Liver (tissue), 8 donors: ENCODE measurements at regions not wholly inside any gene's neighbourhood (a gene's known extent, or its start where the extent isn't known, plus 50 kb on each side); places are given as distances from the start of the nearest gene placed in this dataset.

Source experiments
- DNase-seq: peaks from one replicate; pipeline ENCODE4 v3.0.0-alpha.2; 2017; ENCODE audit warnings: low spot score
- H3K27ac ChIP-seq, 2 donors: one replicate each; pipeline ENCODE4 v1.7.0; 2013; ENCODE audit warnings: inconsistent platforms in 2 of 2, low read length in 2 of 2, control low read depth in 1 of 2, low read depth in 1 of 2, mild to moderate bottlenecking in 1 of 2
- H3K27me3 ChIP-seq, 4 donors: one replicate each; pipeline versions ENCODE4 v1.6.1 to v1.7.0; 2013; ENCODE audit warnings: low read length in 3 of 4, inconsistent platforms in 1 of 4, mild to moderate bottlenecking in 1 of 4, moderate library complexity in 1 of 4; ENCODE audit not compliant: control insufficient read depth in 4 of 4, insufficient read depth in 4 of 4
- H3K36me3 ChIP-seq, 4 donors: one replicate each; pipeline versions ENCODE4 v1.6.1 to v1.7.0; 2013; ENCODE audit warnings: low read length in 3 of 4, mild to moderate bottlenecking in 3 of 4, low read depth in 1 of 4, moderate library complexity in 1 of 4; ENCODE audit not compliant: control insufficient read depth in 4 of 4, insufficient read depth in 3 of 4
- H3K4me1 ChIP-seq, 4 donors: one replicate each; pipeline versions ENCODE4 v1.6.1 to v1.7.0; 2013; ENCODE audit warnings: low read length in 3 of 4, mild to moderate bottlenecking in 3 of 4, moderate library complexity in 1 of 4; ENCODE audit not compliant: control insufficient read depth in 4 of 4, insufficient read depth in 4 of 4
- H3K4me3 ChIP-seq, 3 donors: one replicate each; pipeline versions ENCODE4 v1.6.1 to v1.7.0; 2013; ENCODE audit warnings: low read length in 3 of 3, control low read depth in 1 of 3, low read depth in 1 of 3, mild to moderate bottlenecking in 1 of 3
- H3K9ac ChIP-seq, 2 donors: one replicate each; pipeline ENCODE4 v1.7.0; 2013; ENCODE audit warnings: low read length in 2 of 2, mild to moderate bottlenecking in 2 of 2, moderate library complexity in 2 of 2, control low read depth in 1 of 2, low read depth in 1 of 2
- H3K9me3 ChIP-seq, 4 donors: one replicate each; pipeline versions ENCODE4 v1.6.1 to v1.7.0; 2013; ENCODE audit warnings: low read length in 3 of 4; ENCODE audit not compliant: control insufficient read depth in 4 of 4
- ATF3 ChIP-seq: IDR thresholded peaks from 2 replicates; pipeline ENCODE4 v1.6.1; 2016; ENCODE audit warnings: antibody characterized with exemption
- CTCF ChIP-seq: fragments of 150-350 bp; IDR thresholded peaks from 2 replicates; pipeline ENCODE4 v1.5.1; 2017; ENCODE audit warnings: improper control_type of control experiment, low read depth, low read length; ENCODE audit not compliant: missing input control
- EGR1 ChIP-seq, 2 donors: IDR thresholded peaks; 2 replicates each; pipeline ENCODE4 v1.6.1; 2016 to 2018; ENCODE audit warnings: antibody characterized with exemption in 2 of 2, low read depth in 2 of 2
- GABPA ChIP-seq, 2 donors: IDR thresholded peaks in 1 of 2; conservative IDR thresholded peaks in 1 of 2; 2 replicates each; pipeline ENCODE4 v1.6.1; 2016; ENCODE audit warnings: antibody characterized with exemption in 2 of 2, mild to moderate bottlenecking in 1 of 2, moderate library complexity in 1 of 2
- HNF4A ChIP-seq, 2 donors: conservative IDR thresholded peaks; 2 replicates each; pipeline ENCODE4 v1.6.1; 2016; ENCODE audit warnings: antibody characterized with exemption in 2 of 2, mild to moderate bottlenecking in 2 of 2
- JUND ChIP-seq, 2 donors: IDR thresholded peaks; 2 replicates each; pipeline ENCODE4 v1.6.1; 2016; ENCODE audit warnings: antibody characterized with exemption in 2 of 2
- MAX ChIP-seq: IDR thresholded peaks from 2 replicates; pipeline ENCODE4 v1.6.1; 2016; ENCODE audit warnings: antibody characterized with exemption
- RXRA ChIP-seq, 2 donors: IDR thresholded peaks; 2 replicates each; pipeline ENCODE4 v1.6.1; 2017 to 2018; ENCODE audit warnings: antibody characterized with exemption in 2 of 2, mild to moderate bottlenecking in 1 of 2
- SP1 ChIP-seq: IDR thresholded peaks from 2 replicates; pipeline ENCODE4 v1.6.1; 2018; ENCODE audit warnings: antibody characterized with exemption, mild to moderate bottlenecking
- YY1 ChIP-seq: IDR thresholded peaks from 2 replicates; pipeline ENCODE4 v1.6.1; 2016; ENCODE audit warnings: antibody characterized with exemption, mild to moderate bottlenecking
- ZBTB33 ChIP-seq: IDR thresholded peaks from 2 replicates; pipeline ENCODE4 v1.6.1; 2016; ENCODE audit warnings: antibody characterized with exemption
- WGBS: extraction: QIAGEN DNeasy Blood & Tissue Kit; methylation state at CpG from one replicate; pipeline ENCODE4 v1.1.7; 2013; 5-methylcytosine and 5-hydroxymethylcytosine counted together
- donor health status: healthy.
- donor health status: healthy.
- donor health status: healthy.
- donor health status: healthy.
- donor health status: healthy.

GRCh38 chr5:142388696-142389095, 63.9 kb upstream of the SPRY4 start:
- Histone ChIP-seq H3K4me3 (no peak overlapping the region), H3K4me1 (peaks cover 0 to 4% (median 0%) of the 10 kb centered on the region in 4 donors), H3K9ac (no peak overlapping the region), H3K27me3 (no peaks in the 10 kb centered on the region), H3K27ac (no peak overlapping the region), H3K36me3 (no peaks in the 10 kb centered on the region), H3K9me3 (no peaks in the 10 kb centered on the region)
- DNase-seq = no peak
- WGBS = 88% methylated on average over 1 of the region's 1 CpG
- TF ChIP-seq ZBTB33 = no peak
- no peak for TF ChIP-seq EGR1 (IDR thresholded peaks at IDR 0.05; ENCODE audit: low read depth in 2 of 2)
- no peak for TF ChIP-seq MAX
- no peak for TF ChIP-seq JUND (IDR thresholded peaks at IDR 0.05)
- no peak for TF ChIP-seq YY1
- TF ChIP-seq GABPA (IDR thresholded peaks at IDR 0.05 in 1 of 2, conservative IDR thresholded peaks at IDR 0.05 in 1 of 2) = no peak

GRCh38 chr5:142387024-142387682, 62.3 kb upstream of the SPRY4 start:
- Histone ChIP-seq H3K27ac (no peak overlapping the region), H3K9ac (no peak overlapping the region), H3K4me3 (no peak overlapping the region), H3K27me3 (no peaks in the 10 kb centered on the region), H3K4me1 (peaks cover 0 to 4% (median 0%) of the 10 kb centered on the region in 4 donors), H3K36me3 (no peaks in the 10 kb centered on the region), H3K9me3 (no peaks in the 10 kb centered on the region)
- TF ChIP-seq SP1 = no peak
- no peak for TF ChIP-seq ATF3
- no peak for TF ChIP-seq HNF4A (conservative IDR thresholded peaks at IDR 0.05)
- TF ChIP-seq GABPA (IDR thresholded peaks at IDR 0.05 in 1 of 2, conservative IDR thresholded peaks at IDR 0.05 in 1 of 2) = no peak
- TF ChIP-seq ZBTB33 = no peak
- TF ChIP-seq EGR1 (IDR thresholded peaks at IDR 0.05; ENCODE audit: low read depth in 2 of 2) = no peak
- TF ChIP-seq JUND (IDR thresholded peaks at IDR 0.05) = no peak
- TF ChIP-seq CTCF = no peak
- TF ChIP-seq RXRA (IDR thresholded peaks at IDR 0.05) = no peak
- DNase-seq = no peak
- 93% methylated on average over 3 of the region's 3 CpGs for WGBS
